ENCODE measurements at regions not wholly inside any gene's neighbourhood (a gene's known extent, or its start where the extent isn't known, plus 50 kb on each side); places are given as distances from the start of the nearest gene placed in this dataset.
"Not testable (repeated sequence)": the region's sequence is repeated elsewhere in the genome, so short reads cannot be mapped to it uniquely, and the experiment has no call there.

DNA sequence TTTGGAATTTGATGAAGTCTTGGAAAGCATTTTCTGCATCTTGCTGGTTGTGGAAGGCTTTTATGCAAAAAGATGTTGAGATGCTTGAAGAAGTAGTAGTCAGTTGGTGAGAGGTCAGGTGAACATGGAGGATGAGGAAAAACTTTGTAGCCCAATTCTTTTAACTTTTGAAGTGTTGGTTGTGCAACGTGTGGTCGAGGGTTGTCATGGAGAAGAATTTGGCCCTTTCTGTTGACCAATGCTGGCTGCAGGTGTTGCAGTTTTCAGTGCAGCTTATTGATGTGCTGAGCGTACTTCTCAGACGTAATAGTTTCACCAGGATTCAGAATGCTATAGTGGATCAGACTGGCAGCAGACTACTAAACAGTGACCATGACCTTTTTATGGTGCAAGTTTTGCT is 508.4 kb upstream of the MAP2 start:
- no peaks in the 10 kb centered on the region for H3K79me2 ChIP-seq (ENCODE audit: low read length)
- no peaks in the 10 kb centered on the region; the same call in 1 of the 2 replicates for H3K9me2 ChIP-seq (replicated peaks; ENCODE audit: insufficient read depth, low read length)
- no peaks in the 10 kb centered on the region for H3K4me1 ChIP-seq (ENCODE audit: low read length)
- no peak overlapping the region for H3K27ac ChIP-seq (ENCODE audit: low read length)
- no peak overlapping the region for H3K4me3 ChIP-seq (ENCODE audit: low read length)
- H3K4me2 ChIP-seq (ENCODE audit: low read depth, low read length, poor library complexity, severe bottlenecking): no peak overlapping the region
- no peaks in the 10 kb centered on the region for H4K20me1 ChIP-seq (ENCODE audit: insufficient read depth, low read depth, low read length)
- DNase-seq: no peak
- H3K27me3 ChIP-seq (ENCODE audit: low read length): no peaks in the 10 kb centered on the region
- H3K36me3 ChIP-seq (ENCODE audit: insufficient read depth, low read length): no peaks in the 10 kb centered on the region
- H3K9ac ChIP-seq (ENCODE audit: low read length): no peak overlapping the region
- no peaks in the 10 kb centered on the region for H3K9me3 ChIP-seq (ENCODE audit: low read length)
- H2AFZ ChIP-seq (ENCODE audit: low read length): no peak overlapping the region

DNA sequence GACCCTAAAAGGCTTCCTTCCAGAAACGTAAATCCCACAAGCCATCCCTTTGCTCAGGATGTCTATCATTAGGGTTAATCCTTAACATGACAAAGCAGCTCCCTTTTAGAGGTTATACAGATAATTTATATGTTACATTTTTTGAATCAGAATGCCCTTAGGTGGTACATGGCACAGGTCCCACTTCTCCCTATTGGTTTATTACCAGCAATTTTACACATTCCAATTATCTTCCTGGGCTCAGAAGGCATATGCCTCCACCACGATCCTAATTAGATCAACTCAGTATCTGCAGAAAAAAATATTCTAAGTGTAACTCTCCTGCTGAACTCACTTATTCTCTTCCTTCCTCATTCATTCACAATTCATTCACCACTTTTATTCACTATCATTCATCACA is 507.0 kb upstream of the MAP2 start:
- Histone ChIP-seq H3K9ac (ENCODE audit: low read length) (no peak overlapping the region), H2AFZ (ENCODE audit: low read length) (no peak overlapping the region), H3K27me3 (ENCODE audit: low read length) (no peaks in the 10 kb centered on the region), H3K4me3 (ENCODE audit: low read length) (no peak overlapping the region), H3K4me2 (ENCODE audit: low read depth, low read length, poor library complexity, severe bottlenecking) (no peak overlapping the region), H3K79me2 (ENCODE audit: low read length) (no peaks in the 10 kb centered on the region), H3K27ac (ENCODE audit: low read length) (no peak overlapping the region), H3K9me3 (ENCODE audit: low read length) (no peaks in the 10 kb centered on the region; the same call in 1 of the 2 replicates), H3K9me2 (replicated peaks; ENCODE audit: insufficient read depth, low read length) (no peaks in the 10 kb centered on the region; the same call in 1 of the 2 replicates), H4K20me1 (ENCODE audit: insufficient read depth, low read depth, low read length) (no peaks in the 10 kb centered on the region), H3K4me1 (ENCODE audit: low read length) (no peaks in the 10 kb centered on the region), H3K36me3 (ENCODE audit: insufficient read depth, low read length) (no peaks in the 10 kb centered on the region)
- DNase-seq: no peak

- H3K4me2 ChIP-seq (ENCODE audit: low read depth, low read length, poor library complexity, severe bottlenecking); H3K79me2 ChIP-seq (ENCODE audit: low read length); H3K9me3 ChIP-seq (ENCODE audit: low read length); H3K27me3 ChIP-seq (ENCODE audit: low read length); H2AFZ ChIP-seq (ENCODE audit: low read length); H3K4me3 ChIP-seq (ENCODE audit: low read length); H3K4me1 ChIP-seq (ENCODE audit: low read length); H3K27ac ChIP-seq (ENCODE audit: low read length); H3K9me2 ChIP-seq (replicated peaks; ENCODE audit: insufficient read depth, low read length); H3K36me3 ChIP-seq (ENCODE audit: insufficient read depth, low read length); H4K20me1 ChIP-seq (ENCODE audit: insufficient read depth, low read depth, low read length); H3K9ac ChIP-seq (ENCODE audit: low read length); DNase-seq: not testable (repeated sequence)
Measured at GRCh38 chr2:208921358-208921757, 502.5 kb upstream of the MAP2 start.

- Histone ChIP-seq H3K27ac (ENCODE audit: low read length) (no peak overlapping the region), H3K36me3 (ENCODE audit: insufficient read depth, low read length) (no peaks in the 10 kb centered on the region), H4K20me1 (ENCODE audit: insufficient read depth, low read depth, low read length) (no peaks in the 10 kb centered on the region), H3K4me3 (ENCODE audit: low read length) (no peak overlapping the region), H3K9ac (ENCODE audit: low read length) (no peak overlapping the region), H3K9me3 (ENCODE audit: low read length) (no peaks in the 10 kb centered on the region), H3K9me2 (replicated peaks; ENCODE audit: insufficient read depth, low read length) (no peaks in the 10 kb centered on the region), H3K4me2 (ENCODE audit: low read depth, low read length, poor library complexity, severe bottlenecking) (no peak overlapping the region), H3K79me2 (ENCODE audit: low read length) (no peaks in the 10 kb centered on the region), H2AFZ (ENCODE audit: low read length) (no peak overlapping the region), H3K27me3 (ENCODE audit: low read length) (no peaks in the 10 kb centered on the region), H3K4me1 (ENCODE audit: low read length) (no peaks in the 10 kb centered on the region)
- no peak for DNase-seq
Measured at GRCh38 chr2:208927867-208928266, 496.0 kb upstream of the MAP2 start.

GRCh38 chr2:208929139-208929864 is 494.5 kb upstream of the MAP2 start:
- Histone ChIP-seq H3K9me3 (ENCODE audit: low read length) (no peaks in the 10 kb centered on the region), H3K9ac (ENCODE audit: low read length) (no peak overlapping the region), H3K4me2 (ENCODE audit: low read depth, low read length, poor library complexity, severe bottlenecking) (no peak overlapping the region), H3K4me3 (ENCODE audit: low read length) (no peak overlapping the region), H3K9me2 (replicated peaks; ENCODE audit: insufficient read depth, low read length) (no peaks in the 10 kb centered on the region), H3K4me1 (ENCODE audit: low read length) (no peaks in the 10 kb centered on the region), H3K79me2 (ENCODE audit: low read length) (no peaks in the 10 kb centered on the region), H3K27ac (ENCODE audit: low read length) (no peak overlapping the region), H4K20me1 (ENCODE audit: insufficient read depth, low read depth, low read length) (no peaks in the 10 kb centered on the region), H3K36me3 (ENCODE audit: insufficient read depth, low read length) (no peaks in the 10 kb centered on the region), H2AFZ (ENCODE audit: low read length) (no peak overlapping the region), H3K27me3 (ENCODE audit: low read length) (no peaks in the 10 kb centered on the region)
- DNase-seq: no peak

DNA sequence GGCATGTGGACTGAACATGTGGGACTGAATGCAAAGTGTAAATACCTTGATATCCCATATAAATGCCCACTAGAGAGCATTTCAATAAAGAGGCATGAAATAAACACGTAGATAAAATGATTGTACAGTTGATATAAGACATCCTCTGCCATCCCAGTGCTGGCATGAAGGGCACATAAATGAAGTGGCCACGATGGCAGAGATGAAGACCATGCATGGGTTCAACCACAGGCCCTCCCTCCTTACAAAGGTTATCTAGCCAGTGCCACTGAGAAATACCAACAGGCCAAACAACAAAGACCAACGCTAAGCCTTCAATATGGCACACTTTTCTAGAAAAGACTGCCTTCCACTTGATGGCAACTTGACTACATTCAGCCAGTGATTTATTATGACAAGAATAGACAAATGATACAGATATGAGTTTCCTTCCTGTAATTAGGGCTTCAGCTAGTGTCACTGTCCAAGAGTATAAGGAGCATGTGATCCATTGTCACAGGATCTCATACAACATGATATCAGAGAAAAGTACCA is 493.9 kb upstream of the MAP2 start:
- H3K79me2 ChIP-seq (ENCODE audit: low read length): no peaks in the 10 kb centered on the region
- no peaks in the 10 kb centered on the region for H4K20me1 ChIP-seq (ENCODE audit: insufficient read depth, low read depth, low read length)

GRCh38 chr2:208935531-208935930 is 488.3 kb upstream of the MAP2 start:
- Histone ChIP-seq H2AFZ (ENCODE audit: low read length) (no peak overlapping the region), H3K79me2 (ENCODE audit: low read length) (no peaks in the 10 kb centered on the region)
- DNase-seq: no peak

More for the DNA sequence above, 493.9 kb upstream of the MAP2 start:
- Histone ChIP-seq H3K27ac (ENCODE audit: low read length) (no peak overlapping the region), H3K9ac (ENCODE audit: low read length) (no peak overlapping the region), H3K27me3 (ENCODE audit: low read length) (no peaks in the 10 kb centered on the region), H3K4me3 (ENCODE audit: low read length) (no peak overlapping the region), H3K4me1 (ENCODE audit: low read length) (no peaks in the 10 kb centered on the region), H3K9me3 (ENCODE audit: low read length) (no peaks in the 10 kb centered on the region), H3K36me3 (ENCODE audit: insufficient read depth, low read length) (no peaks in the 10 kb centered on the region), H3K4me2 (ENCODE audit: low read depth, low read length, poor library complexity, severe bottlenecking) (no peak overlapping the region), H2AFZ (ENCODE audit: low read length) (no peak overlapping the region), H3K9me2 (replicated peaks; ENCODE audit: insufficient read depth, low read length) (no peaks in the 10 kb centered on the region)
- DNase-seq: no peak

GRCh38 chr2:208937521-208937920 is 486.3 kb upstream of the MAP2 start:
- peaks cover 6% of the 10 kb centered on the region for H3K4me1 ChIP-seq (ENCODE audit: low read length)
- no peaks in the 10 kb centered on the region for H3K9me2 ChIP-seq (replicated peaks; ENCODE audit: insufficient read depth, low read length)
- no peak overlapping the region for H2AFZ ChIP-seq (ENCODE audit: low read length)
- no peak overlapping the region for H3K4me2 ChIP-seq (ENCODE audit: low read depth, low read length, poor library complexity, severe bottlenecking)
- H3K9ac ChIP-seq (ENCODE audit: low read length): no peak overlapping the region
- H3K9me3 ChIP-seq (ENCODE audit: low read length): no peaks in the 10 kb centered on the region
- H3K4me3 ChIP-seq (ENCODE audit: low read length): no peak overlapping the region
- H3K36me3 ChIP-seq (ENCODE audit: insufficient read depth, low read length): no peaks in the 10 kb centered on the region
- H3K27me3 ChIP-seq (ENCODE audit: low read length): no peaks in the 10 kb centered on the region
- no peak overlapping the region for H3K27ac ChIP-seq (ENCODE audit: low read length)
- no peak for DNase-seq
- H3K79me2 ChIP-seq (ENCODE audit: low read length): no peaks in the 10 kb centered on the region
- no peaks in the 10 kb centered on the region for H4K20me1 ChIP-seq (ENCODE audit: insufficient read depth, low read depth, low read length)

More at GRCh38 chr2:208935531-208935930, 488.3 kb upstream of the MAP2 start:
- H3K9me2 ChIP-seq (replicated peaks; ENCODE audit: insufficient read depth, low read length): no peaks in the 10 kb centered on the region
- peaks cover 6% of the 10 kb centered on the region for H3K4me1 ChIP-seq (ENCODE audit: low read length)
- H3K9me3 ChIP-seq (ENCODE audit: low read length): no peaks in the 10 kb centered on the region
- no peaks in the 10 kb centered on the region for H4K20me1 ChIP-seq (ENCODE audit: insufficient read depth, low read depth, low read length)
- no peak overlapping the region for H3K27ac ChIP-seq (ENCODE audit: low read length)
- H3K9ac ChIP-seq (ENCODE audit: low read length): no peak overlapping the region
- H3K4me3 ChIP-seq (ENCODE audit: low read length): no peak overlapping the region
- no peaks in the 10 kb centered on the region for H3K36me3 ChIP-seq (ENCODE audit: insufficient read depth, low read length)
- no peak overlapping the region for H3K4me2 ChIP-seq (ENCODE audit: low read depth, low read length, poor library complexity, severe bottlenecking)
- H3K27me3 ChIP-seq (ENCODE audit: low read length): no peaks in the 10 kb centered on the region

Data from Karpas-422 (cell line).